DMS53 treated with DMSO at 0.1 percent for 48 hours (cell line): ENCODE measurements at regions not wholly inside any gene's neighbourhood (a gene's known extent, or its start where the extent isn't known, plus 50 kb on each side); places are given as distances from the start of the nearest gene placed in this dataset.

Experiments used
- DNase-seq: peaks from one replicate; lab custom pipeline; 2025; ENCODE audit not compliant: unreplicated experiment; lab: John Stamatoyannopoulos, UW

DNA sequence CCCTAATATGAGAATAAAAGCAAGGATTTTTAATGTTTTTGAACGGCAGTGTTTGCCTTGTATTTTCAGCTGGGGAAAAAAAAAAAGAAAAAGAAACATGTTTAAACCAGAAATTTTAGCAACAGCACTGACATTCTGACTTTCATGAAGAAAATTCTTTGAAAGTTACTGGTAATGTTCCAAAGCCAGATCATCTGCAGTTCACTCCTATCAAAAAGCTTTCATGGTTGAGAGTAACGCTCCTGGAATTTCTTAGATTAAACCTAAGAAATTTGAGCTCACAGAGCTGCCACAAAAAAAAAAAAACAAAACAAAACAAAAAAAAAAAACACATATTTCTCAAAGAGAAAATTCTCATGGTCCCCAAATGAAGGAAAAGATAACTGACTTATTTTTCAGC lies 1106.7 kb downstream of the EFNB2 start:
- no peak for DNase-seq

GRCh38 chr13:105426441-105426840 lies 1109.0 kb downstream of the EFNB2 start:
- no peak for DNase-seq

GRCh38 chr13:105414639-105415038 lies 1120.8 kb downstream of the EFNB2 start:
- no peak for DNase-seq

GRCh38 chr13:105412171-105412570 lies 1123.3 kb downstream of the EFNB2 start:
- DNase-seq: no peak

DNA sequence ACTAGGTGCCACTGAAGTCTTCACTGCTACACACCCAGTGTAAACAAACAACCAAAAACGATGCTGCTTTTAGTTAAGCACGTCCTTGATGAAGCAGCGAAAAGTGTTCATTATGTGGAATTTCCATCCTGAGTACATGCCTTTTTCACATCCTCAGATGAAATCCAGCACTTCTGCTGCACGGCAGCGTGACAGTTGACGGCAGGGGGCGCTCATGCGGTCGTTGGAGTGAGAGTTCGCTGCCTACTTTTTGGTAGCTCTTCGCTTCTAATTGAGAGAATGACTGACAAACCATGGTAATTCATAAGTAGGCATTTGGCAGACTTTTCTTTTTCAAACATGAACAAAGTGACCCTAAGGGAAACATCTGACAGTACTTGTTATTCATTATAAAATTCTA lies 1124.9 kb downstream of the EFNB2 start:
- no peak for DNase-seq

GRCh38 chr13:105406551-105406950 lies 1128.9 kb downstream of the EFNB2 start:
- no peak for DNase-seq

- no peak for DNase-seq
Measured at GRCh38 chr13:105403086-105403485, 1132.4 kb downstream of the EFNB2 start.

DNA sequence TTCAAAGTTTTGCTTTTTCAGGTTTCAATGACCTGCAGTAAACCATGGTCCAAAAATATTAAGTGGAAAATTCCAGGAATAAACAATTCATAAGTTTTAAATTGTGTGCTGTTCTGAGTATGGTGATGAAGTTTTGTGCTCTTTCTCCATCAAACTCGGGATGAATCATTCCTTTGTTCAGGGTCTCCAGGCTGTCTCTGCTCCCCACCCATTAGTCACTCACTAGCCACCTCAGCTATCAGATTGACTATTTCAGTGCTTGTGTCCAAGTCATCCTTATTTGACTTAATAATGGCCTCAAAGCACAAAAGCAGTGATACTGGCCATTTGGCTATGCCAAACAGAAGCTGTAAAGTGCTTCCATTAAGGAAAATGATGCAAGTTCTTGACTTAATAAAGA lies 1140.4 kb downstream of the EFNB2 start:
- no peak for DNase-seq

GRCh38 chr13:105389373-105389772 lies 1146.1 kb downstream of the EFNB2 start:
- no peak for DNase-seq

- no peak for DNase-seq
Measured at GRCh38 chr13:105377452-105377851, 1158.0 kb downstream of the EFNB2 start.

GRCh38 chr13:105370011-105370650 lies 1165.3 kb downstream of the EFNB2 start:
- no peak for DNase-seq

DNA sequence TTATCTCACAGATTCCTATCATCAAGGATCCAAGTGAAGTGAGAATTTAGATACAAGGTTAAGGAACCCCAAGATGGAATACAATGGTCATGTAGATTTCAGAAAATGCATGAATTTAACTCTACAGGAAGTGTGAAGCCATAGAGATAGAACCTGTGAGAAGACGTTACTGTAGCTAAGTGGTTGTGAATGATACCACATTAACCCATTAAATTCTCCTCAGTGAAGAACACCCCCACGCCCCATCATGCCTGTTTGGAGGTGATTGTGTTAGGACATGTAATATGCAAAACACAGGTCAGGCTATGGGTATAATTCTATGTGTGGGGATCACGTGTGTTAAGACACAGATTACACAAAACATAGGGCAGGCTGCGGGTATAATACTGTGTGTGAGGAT lies 1166.7 kb downstream of the EFNB2 start:
- no peak for DNase-seq

DNA sequence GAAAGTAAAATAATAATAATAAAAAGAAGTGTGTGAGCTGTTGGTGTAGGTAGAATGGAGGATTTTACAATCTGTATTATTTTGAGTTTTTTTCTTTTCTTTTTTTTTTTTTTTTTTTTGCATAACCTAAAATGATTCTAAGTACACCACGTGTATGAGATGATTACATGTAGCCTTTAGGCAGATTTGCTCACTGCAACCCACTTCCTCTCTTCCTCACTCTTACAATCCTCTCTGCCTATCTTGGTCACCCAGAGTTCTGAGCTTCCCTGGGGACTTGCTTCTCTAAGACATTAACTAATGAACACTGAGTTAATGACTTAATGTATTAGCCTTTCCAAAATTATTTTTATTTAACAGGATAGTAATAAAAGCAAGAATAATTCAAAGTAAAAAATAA lies 1169.6 kb downstream of the EFNB2 start:
- DNase-seq: no peak

DNA sequence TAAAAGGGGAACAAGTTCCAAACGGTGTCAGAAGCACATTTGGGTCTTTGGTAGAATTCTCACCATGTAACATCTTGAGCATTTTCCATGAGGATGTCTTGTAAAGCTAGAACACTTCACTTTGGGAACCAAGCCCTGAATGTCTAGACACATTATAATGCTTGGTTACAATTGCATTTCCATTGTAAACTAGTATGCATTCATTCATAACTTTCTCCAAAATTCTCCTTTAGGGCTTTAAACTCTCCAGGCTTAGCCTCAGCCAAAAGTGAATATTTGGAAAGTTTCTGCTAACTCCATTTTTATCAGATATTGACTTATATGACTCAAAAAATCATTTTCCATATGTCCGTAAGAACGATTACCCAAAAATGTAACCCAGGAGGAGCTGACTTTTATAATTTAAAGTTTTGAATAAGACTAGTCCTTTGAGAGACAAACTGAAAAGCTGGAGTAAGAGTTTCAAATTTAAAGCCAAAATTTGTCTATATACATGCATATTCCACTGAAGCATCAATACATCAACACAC lies 1170.4 kb downstream of the EFNB2 start:
- DNase-seq: no peak

DNA sequence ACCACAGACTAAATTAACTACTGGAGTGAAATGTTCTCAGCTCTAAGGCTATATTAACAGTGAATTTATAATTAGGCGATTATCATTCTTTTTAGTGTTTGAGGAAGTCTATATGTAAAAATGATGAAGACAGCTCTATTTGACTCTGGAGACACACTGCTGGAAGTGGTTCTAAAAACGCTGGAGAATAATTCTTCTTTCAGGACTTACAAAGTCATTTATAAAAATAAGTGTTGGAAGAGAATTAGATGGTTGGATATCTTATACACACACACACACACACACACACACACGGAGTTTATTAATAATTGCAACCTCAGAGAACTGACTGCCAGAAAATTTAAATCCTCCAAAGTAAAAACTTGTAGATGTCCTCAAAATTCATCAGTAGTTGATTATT lies 1171.3 kb downstream of the EFNB2 start:
- DNase-seq: no peak

DNA sequence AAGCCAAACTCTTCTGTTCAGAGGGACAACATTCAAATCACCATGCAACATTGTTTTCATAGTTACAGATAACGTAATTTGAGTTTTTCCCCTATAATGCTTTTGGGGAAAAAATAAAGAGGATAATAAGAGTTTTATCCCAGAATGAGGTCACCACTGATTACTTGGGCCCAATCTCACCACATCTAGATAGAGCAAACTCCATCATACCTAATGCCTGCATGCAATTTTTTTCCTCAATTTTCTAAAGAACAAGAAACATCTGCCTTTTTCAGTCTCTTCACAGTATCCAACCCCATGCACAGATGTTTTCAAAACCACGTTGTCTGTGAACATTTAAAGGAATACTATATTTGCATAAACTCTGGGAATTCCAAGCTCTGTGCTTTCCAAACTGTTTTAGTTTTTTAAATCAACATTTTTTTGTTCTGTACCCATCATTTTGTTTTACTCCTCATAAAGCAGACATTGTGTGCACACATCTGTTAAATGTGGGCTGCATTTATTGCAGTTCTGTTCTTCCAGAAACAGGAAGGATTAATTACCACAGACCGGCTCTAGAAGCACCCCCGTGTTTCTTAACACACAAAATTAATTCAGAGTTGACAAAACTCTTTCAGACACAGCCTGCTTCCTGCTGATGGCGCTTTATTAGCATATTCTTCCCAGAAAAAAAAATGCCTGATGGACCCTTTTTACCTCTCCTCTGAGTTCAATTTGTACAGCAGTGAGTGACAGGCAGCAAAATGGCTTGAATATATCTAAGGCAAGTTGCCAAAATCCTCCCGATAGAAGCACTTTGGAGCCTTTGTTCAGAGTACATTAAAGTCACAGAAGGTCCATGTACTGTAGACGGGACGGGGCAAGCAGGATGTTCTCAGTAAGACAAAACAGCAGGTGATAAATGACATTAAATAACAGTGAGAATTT lies 1171.9 kb downstream of the EFNB2 start:
- DNase-seq: no peak

DNA sequence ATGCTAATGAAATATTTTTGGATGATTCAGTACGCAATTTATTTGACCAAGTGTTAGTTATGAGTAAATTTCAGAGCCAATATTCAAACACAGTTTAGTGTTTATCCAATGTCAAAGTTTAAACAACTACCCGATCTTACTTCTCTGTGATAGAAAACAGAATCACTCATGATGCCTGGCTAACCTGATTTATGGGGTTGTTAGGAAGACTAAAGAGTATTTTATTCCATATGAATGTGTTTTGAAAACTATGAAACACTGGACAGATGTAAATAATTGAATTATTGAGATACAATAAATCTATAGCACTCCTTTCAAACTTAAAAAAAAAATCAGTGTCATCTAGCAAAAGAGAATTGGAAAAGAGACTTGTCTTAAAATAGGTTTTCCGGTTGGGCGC lies 1181.8 kb downstream of the EFNB2 start:
- DNase-seq: no peak

DNA sequence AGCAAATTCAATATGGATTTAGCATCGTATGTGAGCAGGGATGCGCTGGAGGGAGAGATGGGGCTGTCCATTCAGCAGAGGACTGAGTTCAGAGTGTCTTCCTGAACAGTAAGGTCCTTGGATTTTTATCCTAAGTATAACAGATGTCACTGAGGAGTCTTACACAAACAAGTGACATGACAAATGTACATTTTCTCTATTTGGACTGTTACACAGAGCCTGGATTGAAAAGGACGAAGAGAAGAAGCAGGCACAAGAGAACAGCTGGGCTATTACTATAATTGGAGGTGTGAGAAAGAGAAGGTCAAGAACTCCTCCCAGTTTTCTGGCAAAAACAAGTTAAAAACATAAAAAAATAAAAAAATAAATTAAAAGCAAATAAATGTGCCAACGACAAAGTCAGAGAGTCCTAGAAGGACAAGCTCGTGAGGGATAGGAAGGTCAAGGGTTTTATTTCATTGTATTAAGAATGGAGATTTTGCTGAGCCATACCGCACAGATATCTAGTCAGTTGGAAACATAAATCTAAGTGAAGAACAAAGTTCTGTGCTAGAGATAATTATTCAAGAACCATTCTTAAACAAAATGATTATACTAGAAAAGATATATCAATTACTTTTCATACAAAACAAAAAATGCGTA lies 1186.3 kb downstream of the EFNB2 start:
- no peak for DNase-seq

DNA sequence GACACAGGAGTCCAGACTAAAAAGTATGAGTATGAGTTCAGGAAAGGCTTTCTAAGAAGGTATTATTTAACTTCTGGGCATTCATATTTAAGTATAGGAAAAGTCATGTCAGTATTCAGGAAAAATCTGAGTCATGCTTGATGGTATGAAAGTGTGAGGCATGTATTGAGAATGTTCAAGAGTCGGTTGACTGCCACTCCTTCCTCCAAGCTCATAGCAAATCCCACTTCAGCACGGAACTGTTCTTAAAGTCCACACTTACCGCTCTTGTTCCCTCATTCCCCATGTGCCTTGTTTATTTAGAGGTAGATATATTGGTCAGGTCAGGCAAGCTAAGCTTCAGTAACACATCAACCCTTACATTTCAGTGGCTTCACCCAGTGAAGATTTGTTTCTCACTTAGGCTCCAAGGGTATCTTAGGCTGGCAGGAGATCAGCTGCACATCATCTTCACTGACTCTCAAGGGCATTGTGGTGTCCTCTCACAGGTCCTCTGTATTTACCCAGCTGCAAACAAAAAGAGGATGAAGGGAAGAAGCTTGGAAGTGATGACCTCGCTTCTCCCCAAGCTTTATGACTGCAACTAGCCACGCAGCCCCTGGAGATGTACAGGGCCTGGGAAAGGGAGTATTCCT lies 1189.2 kb downstream of the EFNB2 start:
- DNase-seq: no peak

GRCh38 chr13:105345730-105346129 lies 1189.7 kb downstream of the EFNB2 start:
- no peak for DNase-seq

- no peak for DNase-seq
Measured at GRCh38 chr13:105345131-105345530, 1190.3 kb downstream of the EFNB2 start.
